ENCODE measurements at regions not wholly inside any gene's neighbourhood (a gene's known extent, or its start where the extent isn't known, plus 50 kb on each side); places are given as distances from the start of the nearest gene placed in this dataset.

DNA sequence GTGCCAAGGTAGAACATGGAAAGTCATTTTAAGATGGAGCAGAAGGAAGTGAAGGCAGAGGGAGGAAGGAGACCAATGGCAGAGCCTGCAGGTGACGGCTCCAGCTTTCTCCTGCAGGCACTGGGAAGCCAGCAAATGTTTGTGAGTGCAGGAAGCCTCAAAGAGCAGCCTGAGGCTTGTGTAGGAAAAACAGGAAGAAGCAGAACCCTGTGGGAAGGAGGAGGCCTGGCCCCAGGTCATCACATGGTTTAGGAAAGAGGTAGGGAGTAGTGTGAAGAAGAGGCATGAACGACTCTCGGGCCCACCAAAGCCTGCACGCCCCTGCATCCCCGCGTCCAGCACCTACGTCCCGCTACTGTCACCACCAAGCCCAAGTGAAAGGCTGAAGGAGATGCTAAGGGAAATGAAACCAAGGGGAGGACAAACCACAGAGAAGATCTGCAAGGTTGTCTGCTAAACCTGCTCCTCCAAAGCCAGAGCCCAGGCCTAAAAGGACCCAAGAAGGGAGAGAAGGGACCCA, 151.5 kb downstream of the CHST1 start:
- no peak for TF ChIP-seq CTCF (IDR thresholded peaks at IDR 0.05)
- TF ChIP-seq POLR2A (IDR thresholded peaks at IDR 0.05) = no peak

All from uterus (tissue), 2 donors.